HG02943 (cell line): ENCODE measurements at regions not wholly inside any gene's neighbourhood (a gene's known extent, or its start where the extent isn't known, plus 50 kb on each side); places are given as distances from the start of the nearest gene placed in this dataset.
"Not testable (repeated sequence)": the region's sequence is repeated elsewhere in the genome, so short reads cannot be mapped to it uniquely, and the experiment has no call there.

ENCODE experiments used
- ATAC-seq: cut with Tn5 transposase; IDR thresholded peaks from one replicate; pipeline ENCODE4 v1.9.1; 2021; ENCODE audit warnings: mild to moderate bottlenecking, low read depth, moderate library complexity; ENCODE audit not compliant: unreplicated experiment

DNA sequence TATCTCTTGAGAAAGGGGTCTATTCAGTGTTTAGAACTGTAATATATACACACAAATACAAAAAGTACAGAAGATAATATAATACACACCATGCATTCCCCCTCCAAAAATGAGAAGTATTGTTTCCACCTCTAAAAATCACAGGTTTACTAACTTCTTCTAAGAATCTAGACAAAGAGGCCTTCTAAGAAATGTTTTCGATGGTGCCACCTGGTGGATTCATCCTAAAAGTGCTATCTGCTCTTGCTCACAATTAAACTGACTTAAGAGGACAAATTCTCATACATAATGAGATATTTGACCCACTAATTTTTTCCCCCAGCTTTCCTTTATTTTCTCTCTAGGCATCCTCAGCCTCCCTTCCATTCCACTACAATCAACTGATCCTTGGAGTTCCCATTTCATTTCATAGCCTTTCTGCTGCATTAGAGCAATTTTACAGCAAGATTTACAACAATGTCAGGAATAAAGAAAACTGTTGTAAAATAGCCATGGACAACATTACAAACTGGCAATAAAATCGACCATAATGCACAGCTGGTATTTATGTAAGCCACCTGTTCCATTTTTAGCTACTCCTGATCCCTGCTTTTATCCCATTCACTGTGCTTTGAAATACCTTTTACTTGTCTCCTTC, 124.6 kb downstream of the ARRDC4 start:
- ATAC-seq = no peak

GRCh38 chr15:98088307-98088945, 127.9 kb downstream of the ARRDC4 start:
- ATAC-seq = peak; percentile 76

GRCh38 chr15:98089352-98089751, 128.8 kb downstream of the ARRDC4 start:
- not testable (repeated sequence) for ATAC-seq

DNA sequence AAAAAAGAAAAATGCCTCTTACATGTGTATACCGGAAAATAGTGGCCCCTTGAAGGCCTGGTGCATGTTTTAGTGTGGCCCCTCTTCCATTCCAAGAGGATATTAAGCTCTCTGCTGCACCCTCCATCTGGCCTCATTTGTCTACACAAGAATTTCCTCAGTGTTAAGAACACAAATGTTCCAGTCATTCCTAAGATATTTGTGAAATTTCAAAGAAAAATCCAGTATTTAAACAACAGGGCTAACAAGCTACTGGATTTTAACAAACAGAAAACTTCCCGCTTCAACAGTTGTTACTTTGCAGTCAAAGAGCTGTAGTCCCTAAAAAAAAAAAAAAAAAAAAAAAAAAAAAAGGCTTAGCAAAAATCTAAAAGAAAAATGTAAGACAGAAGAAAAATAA, 137.5 kb downstream of the ARRDC4 start:
- not testable (repeated sequence) for ATAC-seq

GRCh38 chr15:98100606-98101005, 140.1 kb downstream of the ARRDC4 start:
- ATAC-seq = not testable (repeated sequence)

GRCh38 chr15:98103570-98103969, 143.1 kb downstream of the ARRDC4 start:
- ATAC-seq = no peak

DNA sequence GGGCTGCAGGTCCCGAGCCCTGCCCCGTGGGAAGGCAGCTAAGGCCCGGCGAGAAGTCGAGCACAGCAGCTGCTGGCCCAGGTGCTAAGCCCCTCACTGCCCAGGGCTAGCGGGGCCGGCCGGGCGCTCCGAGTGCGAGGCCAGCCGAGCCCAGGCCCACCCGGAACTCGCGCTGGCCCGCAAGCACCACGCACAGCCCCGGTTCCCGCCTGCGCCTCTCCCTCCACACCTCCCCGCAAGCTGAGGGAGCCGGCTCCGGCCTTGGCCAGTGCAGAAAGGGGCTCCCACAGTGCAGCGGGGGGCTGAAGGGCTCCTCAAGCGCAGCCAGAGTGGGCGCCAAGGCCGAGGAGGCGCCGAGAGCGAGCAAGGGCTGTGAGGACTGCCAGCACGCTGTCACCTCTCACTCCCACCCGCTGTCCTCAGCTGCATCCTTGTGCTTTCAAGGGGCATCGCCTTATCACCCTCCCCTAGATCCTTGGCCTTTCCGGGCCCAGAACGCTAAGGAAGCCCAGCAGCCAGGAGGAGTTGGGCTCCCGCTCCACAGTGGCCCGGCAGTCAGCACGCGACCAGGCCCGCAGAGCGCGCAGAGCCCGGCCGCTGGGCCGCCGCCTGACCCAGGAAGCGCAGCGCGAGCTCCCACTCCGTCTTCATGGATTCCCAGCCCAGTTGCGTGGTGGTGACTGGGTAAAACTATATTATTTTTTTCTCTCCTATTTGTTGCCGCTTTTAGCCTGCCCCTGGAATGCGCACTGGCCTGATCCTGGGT, 144.1 kb downstream of the ARRDC4 start:
- not testable (repeated sequence) for ATAC-seq

DNA sequence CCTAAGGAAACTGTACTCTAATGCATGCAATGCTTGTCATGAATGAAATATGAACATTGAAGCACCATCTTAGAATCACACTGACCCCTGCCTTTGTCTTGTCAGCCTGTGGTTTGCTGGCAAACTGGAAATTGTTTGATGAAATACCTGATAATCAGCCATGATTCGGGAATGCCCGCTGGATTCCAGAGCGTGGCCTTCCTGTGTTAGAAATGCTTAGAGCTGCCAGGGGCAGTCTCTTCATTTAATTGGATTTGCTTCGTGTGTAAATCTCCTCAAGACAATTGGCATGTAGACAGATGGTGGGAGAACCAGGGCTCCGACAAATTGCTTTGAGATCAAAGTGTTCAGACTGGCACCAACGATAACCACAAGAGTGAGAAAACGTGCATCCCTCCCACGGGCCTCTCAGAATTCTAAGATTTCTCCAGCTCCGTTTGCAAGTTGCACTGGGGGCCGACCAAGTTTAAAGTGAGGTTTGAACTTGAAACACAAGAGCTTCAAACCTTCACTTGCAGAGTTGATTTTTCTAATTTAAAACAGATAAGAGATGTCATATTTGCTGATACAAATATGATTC, 146.2 kb downstream of the ARRDC4 start:
- not testable (repeated sequence) for ATAC-seq

GRCh38 chr15:98111806-98112205, 151.3 kb downstream of the ARRDC4 start:
- ATAC-seq = no peak

GRCh38 chr15:98113327-98113726, 152.8 kb downstream of the ARRDC4 start:
- ATAC-seq = no peak

GRCh38 chr15:98120561-98120960, 160.1 kb downstream of the ARRDC4 start:
- ATAC-seq = no peak

DNA sequence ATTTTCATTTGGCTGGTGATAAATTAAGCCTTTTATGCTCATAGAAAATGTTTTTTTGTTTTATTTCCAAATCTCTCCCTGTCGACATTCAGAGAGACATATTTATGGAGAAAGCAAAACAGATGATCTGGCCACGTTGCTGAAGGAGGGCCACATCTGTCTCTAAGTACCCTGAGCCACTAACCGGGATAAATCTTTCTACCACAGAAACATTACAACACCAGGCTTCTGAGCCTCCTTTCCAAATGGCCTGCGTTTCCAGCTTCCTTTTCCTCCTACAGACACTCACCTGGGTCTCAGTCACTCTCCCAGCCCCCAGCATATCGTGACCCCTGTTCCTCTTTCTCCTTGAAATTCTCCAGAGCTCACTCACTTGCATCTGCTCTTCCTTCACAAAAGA, 161.0 kb downstream of the ARRDC4 start:
- ATAC-seq = no peak

GRCh38 chr15:98121957-98122356, 161.5 kb downstream of the ARRDC4 start:
- no peak for ATAC-seq

DNA sequence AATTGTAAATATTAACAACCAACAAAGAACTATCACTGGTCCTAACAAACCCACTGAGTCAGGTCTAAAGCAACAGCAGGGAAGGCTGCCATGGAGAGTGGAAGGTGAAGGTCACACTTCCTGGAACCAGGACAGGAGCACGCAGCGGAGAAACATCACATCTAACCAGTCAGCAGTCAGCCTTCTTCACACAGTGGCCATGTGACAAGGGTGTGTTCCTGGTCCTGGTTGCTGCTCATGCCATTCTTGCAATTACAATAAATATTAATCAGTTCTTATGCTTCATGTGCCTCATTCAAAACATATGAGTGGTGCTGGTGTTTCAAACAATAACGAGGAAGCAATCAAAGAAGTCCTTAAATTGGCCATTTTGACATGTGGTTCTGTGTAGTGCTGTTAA, 162.8 kb downstream of the ARRDC4 start:
- ATAC-seq = no peak

- ATAC-seq = no peak
Measured at GRCh38 chr15:98123834-98124233, 163.3 kb downstream of the ARRDC4 start.

DNA sequence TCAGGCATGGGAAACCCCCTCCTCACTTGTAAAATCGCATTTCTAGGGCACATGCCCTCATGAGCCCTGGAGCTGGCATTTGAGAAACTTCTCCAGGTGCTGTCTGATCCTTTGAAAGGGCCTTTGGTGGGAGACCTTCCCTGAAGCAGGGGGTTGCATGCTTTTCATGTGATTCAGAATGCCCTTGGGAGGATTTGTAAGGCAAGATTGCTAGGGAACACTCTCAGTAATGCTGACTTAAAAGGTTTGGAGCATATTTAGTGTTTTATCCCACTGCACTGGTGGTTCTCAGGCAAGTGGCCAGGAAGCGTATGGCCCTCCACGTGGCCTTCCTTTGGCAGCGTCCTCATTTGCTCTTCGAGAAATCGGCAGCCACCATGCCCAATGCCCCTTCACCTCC, 164.1 kb downstream of the ARRDC4 start:
- no peak for ATAC-seq

DNA sequence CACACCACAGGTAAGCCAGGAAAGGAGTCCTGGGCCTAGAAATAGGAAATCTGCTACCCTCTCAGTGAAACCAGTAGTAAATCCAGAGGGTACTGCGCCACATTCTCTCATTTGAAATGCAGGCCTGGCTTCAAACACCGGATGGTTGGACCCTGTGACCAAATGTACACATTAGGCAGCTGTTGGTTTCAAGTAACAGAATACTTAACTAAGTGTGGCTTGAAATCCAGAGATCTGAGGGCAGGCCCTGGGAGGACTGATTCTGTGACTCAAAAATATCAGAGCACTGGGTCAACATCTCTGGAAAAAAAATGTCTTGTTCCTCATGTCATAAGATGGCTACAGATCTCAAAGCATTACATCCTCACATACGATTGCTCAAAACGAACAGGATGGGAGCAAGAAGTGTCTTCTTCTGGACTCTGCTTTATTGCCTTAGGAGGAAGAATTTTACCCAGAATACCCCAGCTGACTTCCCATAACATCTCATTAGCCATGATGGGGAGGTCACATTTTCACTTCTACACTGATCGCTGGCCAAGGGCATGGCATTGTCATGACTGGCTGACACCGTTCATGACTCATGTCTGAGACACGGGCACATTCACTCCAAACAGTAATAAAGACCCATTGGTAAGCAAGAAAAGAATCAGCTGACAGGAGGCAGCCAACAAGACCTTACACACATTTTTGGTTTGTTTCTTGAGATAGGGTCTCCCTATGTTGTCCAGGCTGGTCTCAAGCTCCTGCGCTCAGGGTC, 166.0 kb downstream of the ARRDC4 start:
- no peak for ATAC-seq

GRCh38 chr15:98127586-98127985, 167.1 kb downstream of the ARRDC4 start:
- ATAC-seq = no peak

GRCh38 chr15:98131924-98132323, 171.4 kb downstream of the ARRDC4 start:
- no peak for ATAC-seq

GRCh38 chr15:98134905-98135304, 174.4 kb downstream of the ARRDC4 start:
- ATAC-seq = no peak

DNA sequence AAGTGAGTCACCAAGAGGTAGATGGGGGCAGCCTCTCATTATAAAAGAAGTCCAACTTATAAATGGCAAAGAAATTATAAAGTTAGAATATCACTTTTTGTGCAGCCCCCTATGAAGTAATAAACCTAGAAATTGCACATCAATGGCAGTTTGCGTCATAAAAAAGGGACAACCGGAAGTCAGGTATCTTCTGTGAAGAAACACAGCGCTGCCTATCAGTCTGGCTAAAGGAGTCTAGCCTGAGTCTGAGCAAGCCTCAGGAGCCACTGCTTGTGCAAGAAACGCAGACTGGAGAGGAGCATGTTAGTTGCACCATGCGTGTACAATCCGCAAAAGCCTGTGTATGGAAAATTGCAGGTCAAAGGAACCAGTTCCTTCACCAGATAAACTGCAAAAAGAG, 178.4 kb downstream of the ARRDC4 start:
- no peak for ATAC-seq
